ENCODE measurements at regions not wholly inside any gene's neighbourhood (a gene's known extent, or its start where the extent isn't known, plus 50 kb on each side); places are given as distances from the start of the nearest gene placed in this dataset.

DNA sequence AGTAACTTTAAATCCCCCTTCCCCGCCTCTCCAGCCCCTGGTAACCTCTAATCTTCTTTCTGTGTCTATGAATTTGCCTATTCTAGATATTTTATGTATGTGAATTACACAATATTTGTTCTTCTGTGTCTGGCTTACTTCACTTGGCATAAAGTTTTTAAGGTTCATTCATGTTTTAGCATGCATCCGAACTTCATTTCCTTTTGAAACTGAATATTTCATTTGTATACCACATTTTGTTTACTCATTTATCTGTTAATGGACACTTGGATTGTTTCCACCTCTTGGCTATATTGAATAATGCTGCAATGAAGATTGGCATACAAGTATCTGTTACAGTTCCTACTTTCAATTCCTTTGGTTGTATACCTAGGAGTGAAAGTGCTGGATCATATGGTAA is 205.3 kb downstream of the TM2D1 start:
- Histone ChIP-seq H2BK15ac (ENCODE audit: low read depth, low read length) (no peak overlapping the region), H4K91ac (ENCODE audit: insufficient read length, low read depth, low read length) (no peak overlapping the region), H3K18ac (ENCODE audit: insufficient read length, low read depth, low read length) (no peak overlapping the region), H2AFZ (ENCODE audit: low read length) (no peak overlapping the region), H3K14ac (ENCODE audit: insufficient read depth, low read length) (no peak overlapping the region), H2AK5ac (ENCODE audit: insufficient read length, low read length) (no peak overlapping the region), H2BK20ac (ENCODE audit: low read depth, low read length, poor library complexity, severe bottlenecking) (no peak overlapping the region), H3K23me2 (ENCODE audit: insufficient read length, low read depth, low read length, poor library complexity, severe bottlenecking) (no peaks in the 10 kb centered on the region), H4K20me1 (ENCODE audit: control insufficient read depth, insufficient read depth, insufficient read length) (no peaks in the 10 kb centered on the region), H2BK120ac (ENCODE audit: low read depth, low read length, poor library complexity, severe bottlenecking) (no peak overlapping the region), H4K8ac (replicated peaks; ENCODE audit: insufficient read length, low read depth, low read length) (no peak overlapping the region), H3K79me1 (ENCODE audit: insufficient read depth, low read depth, low read length, poor library complexity, severe bottlenecking) (no peaks in the 10 kb centered on the region), H3K23ac (ENCODE audit: insufficient read length, low read depth, low read length) (no peak overlapping the region), H3K27me3 (ENCODE audit: insufficient read depth, low read length) (no peaks in the 10 kb centered on the region), H3K79me2 (ENCODE audit: insufficient read depth, low read length) (no peaks in the 10 kb centered on the region), H3K9me3 (ENCODE audit: control insufficient read depth, low read depth, low read length) (no peaks in the 10 kb centered on the region), H3K4me2 (ENCODE audit: insufficient read depth, insufficient read length, low read length) (no peak overlapping the region), H3T11ph (ENCODE audit: low read length) (no peak overlapping the region), H2BK5ac (ENCODE audit: insufficient read length, low read length) (no peak overlapping the region), H2BK12ac (ENCODE audit: insufficient read length, low read depth, low read length) (no peak overlapping the region), H3K4me1 (ENCODE audit: insufficient read depth, low read length) (no peaks in the 10 kb centered on the region), H3K9ac (ENCODE audit: extremely low read depth, insufficient read length, low read length) (no peak overlapping the region), H3K27ac (ENCODE audit: insufficient read length, low read depth, low read length) (no peak overlapping the region), H4K5ac (ENCODE audit: insufficient read length, low read depth, low read length) (no peak overlapping the region), H3K4ac (ENCODE audit: low read depth, low read length) (no peak overlapping the region), H3K56ac (ENCODE audit: insufficient read length, low read depth, low read length) (no peak overlapping the region)
- TF ChIP-seq, protein P1, sequence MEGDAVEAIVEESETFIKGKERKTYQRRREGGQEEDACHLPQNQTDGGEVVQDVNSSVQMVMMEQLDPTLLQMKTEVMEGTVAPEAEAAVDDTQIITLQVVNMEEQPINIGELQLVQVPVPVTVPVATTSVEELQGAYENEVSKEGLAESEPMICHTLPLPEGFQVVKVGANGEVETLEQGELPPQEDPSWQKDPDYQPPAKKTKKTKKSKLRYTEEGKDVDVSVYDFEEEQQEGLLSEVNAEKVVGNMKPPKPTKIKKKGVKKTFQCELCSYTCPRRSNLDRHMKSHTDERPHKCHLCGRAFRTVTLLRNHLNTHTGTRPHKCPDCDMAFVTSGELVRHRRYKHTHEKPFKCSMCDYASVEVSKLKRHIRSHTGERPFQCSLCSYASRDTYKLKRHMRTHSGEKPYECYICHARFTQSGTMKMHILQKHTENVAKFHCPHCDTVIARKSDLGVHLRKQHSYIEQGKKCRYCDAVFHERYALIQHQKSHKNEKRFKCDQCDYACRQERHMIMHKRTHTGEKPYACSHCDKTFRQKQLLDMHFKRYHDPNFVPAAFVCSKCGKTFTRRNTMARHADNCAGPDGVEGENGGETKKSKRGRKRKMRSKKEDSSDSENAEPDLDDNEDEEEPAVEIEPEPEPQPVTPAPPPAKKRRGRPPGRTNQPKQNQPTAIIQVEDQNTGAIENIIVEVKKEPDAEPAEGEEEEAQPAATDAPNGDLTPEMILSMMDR (conservative IDR thresholded peaks at IDR 0.05), result no peak
- Mint-ChIP-seq H3K9me3 (no peaks in the 10 kb centered on the region; a peak in 1 of 5 replicates), H3K4me1 (no peaks in the 10 kb centered on the region), H3K27me3 (ENCODE audit: low read depth) (no peaks in the 10 kb centered on the region), H3K4me3 (no peak overlapping the region), H3K36me3 (ENCODE audit: insufficient read depth in 1 of 3, low read depth in 3 of 3) (no peaks in the 10 kb centered on the region), H3K27ac (no peak overlapping the region)
- no CpG with 5 or more reads among the region's 2 CpGs for WGBS (ENCODE audit: extremely low coverage, insufficient read length, low lambda C conversion rate)
- DNase-seq, result no peak

Data from H9 (cell line).